GM23338 (cell line): ENCODE measurements at regions not wholly inside any gene's neighbourhood (a gene's known extent, or its start where the extent isn't known, plus 50 kb on each side); places are given as distances from the start of the nearest gene placed in this dataset.

ENCODE experiments used
- CREB1 ChIP-seq: fragments of 250-450 bp; sonication (Bioruptor Pico); IDR thresholded peaks from 2 replicates; pipeline ENCODE4 v1.5.0; 2020; ENCODE audit warnings: low read depth, mild to moderate bottlenecking, moderate library complexity
- CTCF ChIP-seq, 2 experiments: fragments of 200-600 bp in 1 of 2; sonication (generic) in 1 of 2; conservative IDR thresholded peaks; 2 replicates each; pipeline versions ENCODE4 v1.5.1 to v1.6.1; 2016 to 2017; ENCODE audit warnings: antibody characterized with exemption in 2 of 2, low read depth in 2 of 2, mild to moderate bottlenecking in 2 of 2, moderate library complexity in 1 of 2
- EZH2 ChIP-seq: fragments of 200-600 bp; sonication (generic); IDR thresholded peaks from one replicate; pipeline ENCODE4 v1.8.0; 2017; ENCODE audit warnings: antibody characterized with exemption, mild to moderate bottlenecking, low read depth; ENCODE audit not compliant: unreplicated experiment
- EZH2phosphoT487 ChIP-seq: fragments of 200-600 bp; sonication (generic); IDR thresholded peaks from one replicate; pipeline ENCODE4 v1.8.1; 2018; ENCODE audit warnings: antibody characterized with exemption; ENCODE audit not compliant: unreplicated experiment
- NANOG ChIP-seq: IDR thresholded peaks from 2 replicates; pipeline ENCODE4 v1.6.1; 2016; ENCODE audit warnings: antibody characterized with exemption, borderline replicate concordance
- POLR2AphosphoS5 ChIP-seq: IDR thresholded peaks from 2 replicates; pipeline ENCODE4 v1.6.1; 2016; ENCODE audit warnings: antibody characterized with exemption, low read depth
- REST ChIP-seq: IDR thresholded peaks from one replicate; pipeline ENCODE4 v1.6.1; 2018; ENCODE audit warnings: antibody characterized with exemption; ENCODE audit not compliant: unreplicated experiment
- STAT1 ChIP-seq: IDR thresholded peaks from one replicate; pipeline ENCODE4 v1.6.1; 2016; ENCODE audit warnings: antibody characterized with exemption; ENCODE audit not compliant: unreplicated experiment
- ZNF114 ChIP-seq: fragments of 250-450 bp; sonication (Bioruptor Pico); IDR thresholded peaks from 2 replicates; pipeline ENCODE4 v1.5.0; 2020; ENCODE audit warnings: mild to moderate bottlenecking, moderate library complexity
- ZNF331 ChIP-seq: fragments of 250-450 bp; sonication (Bioruptor Pico); IDR thresholded peaks from 2 replicates; pipeline ENCODE4 v1.5.0; 2020; ENCODE audit warnings: low read depth, mild to moderate bottlenecking, moderate library complexity
- TF ChIP-seq, protein P1 (sequence below): IDR thresholded peaks from 2 replicates; pipeline ENCODE4 v1.6.1; 2016; ENCODE audit warnings: antibody characterized with exemption

- no peak for TF ChIP-seq CTCF (conservative IDR thresholded peaks at IDR 0.05; ENCODE audit: low read depth in 2 of 2)
- no peak for TF ChIP-seq STAT1
- TF ChIP-seq POLR2AphosphoS5: no peak
- TF ChIP-seq REST: no peak
- no peak for TF ChIP-seq EZH2
- TF ChIP-seq, protein P1, sequence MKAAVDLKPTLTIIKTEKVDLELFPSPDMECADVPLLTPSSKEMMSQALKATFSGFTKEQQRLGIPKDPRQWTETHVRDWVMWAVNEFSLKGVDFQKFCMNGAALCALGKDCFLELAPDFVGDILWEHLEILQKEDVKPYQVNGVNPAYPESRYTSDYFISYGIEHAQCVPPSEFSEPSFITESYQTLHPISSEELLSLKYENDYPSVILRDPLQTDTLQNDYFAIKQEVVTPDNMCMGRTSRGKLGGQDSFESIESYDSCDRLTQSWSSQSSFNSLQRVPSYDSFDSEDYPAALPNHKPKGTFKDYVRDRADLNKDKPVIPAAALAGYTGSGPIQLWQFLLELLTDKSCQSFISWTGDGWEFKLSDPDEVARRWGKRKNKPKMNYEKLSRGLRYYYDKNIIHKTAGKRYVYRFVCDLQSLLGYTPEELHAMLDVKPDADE: no peak
- no peak for TF ChIP-seq ZNF114 (CRISPR knock-in tag)
- no peak for TF ChIP-seq EZH2phosphoT487
- no peak for TF ChIP-seq NANOG
- TF ChIP-seq CREB1: no peak
- TF ChIP-seq ZNF331 (CRISPR knock-in tag): no peak
Measured at GRCh38 chr9:25350011-25350410, 328.2 kb downstream of the TUSC1 start.
